Endodermal cell (in vitro differentiated cells): ENCODE measurements at regions not wholly inside any gene's neighbourhood (a gene's known extent, or its start where the extent isn't known, plus 50 kb on each side); places are given as distances from the start of the nearest gene placed in this dataset.

Source experiments
- DNase-seq: peaks from one replicate; pipeline ENCODE4 v3.0.0-alpha.2; 2017
- H3K27ac ChIP-seq: 2 replicates; pipeline ENCODE4 v1.5.1; 2013; ENCODE audit warnings: mild to moderate bottlenecking, low read depth, low read length, moderate library complexity
- H3K27me3 ChIP-seq: 2 replicates; pipeline ENCODE4 v1.6.1; 2013; ENCODE audit warnings: mild to moderate bottlenecking, low read length, moderate library complexity; ENCODE audit not compliant: insufficient read depth, control insufficient read depth, poor library complexity, severe bottlenecking
- H3K36me3 ChIP-seq: 2 replicates; pipeline ENCODE4 v1.7.0; 2013; ENCODE audit warnings: mild to moderate bottlenecking, low read length, moderate library complexity; ENCODE audit not compliant: control insufficient read depth, insufficient read depth
- H3K4me1 ChIP-seq: one replicate; pipeline ENCODE4 v1.7.0; 2013; ENCODE audit warnings: low read length; ENCODE audit not compliant: control insufficient read depth, insufficient read depth
- H3K4me3 ChIP-seq: 2 replicates; pipeline ENCODE4 v1.5.1; 2013; ENCODE audit warnings: mild to moderate bottlenecking, low read length, moderate library complexity
- H3K9ac ChIP-seq: 2 replicates; pipeline ENCODE4 v1.6.1; 2013; ENCODE audit warnings: mild to moderate bottlenecking, low read length, moderate library complexity; ENCODE audit not compliant: poor library complexity, severe bottlenecking; ENCODE audit errors: extremely low read depth
- H3K9me3 ChIP-seq: 2 replicates; pipeline ENCODE4 v1.6.1; 2013; ENCODE audit warnings: mild to moderate bottlenecking, low read length, moderate library complexity; ENCODE audit not compliant: control insufficient read depth
- H3K27ac Mint-ChIP-seq: 2 replicates; pipeline ENCODE4 v1.8.0; 2020; ENCODE audit warnings: mixed read lengths
- H3K27me3 Mint-ChIP-seq: 2 replicates; pipeline ENCODE4 v1.8.0; 2021; ENCODE audit warnings: mild to moderate bottlenecking, mixed read lengths; ENCODE audit not compliant: insufficient read depth
- H3K36me3 Mint-ChIP-seq: 2 replicates; pipeline ENCODE4 v1.8.0; 2020; ENCODE audit warnings: low read depth, mixed read lengths
- H3K4me1 Mint-ChIP-seq: 2 replicates; pipeline ENCODE4 v1.8.0; 2020; ENCODE audit warnings: mixed read lengths
- H3K4me3 Mint-ChIP-seq: 2 replicates; pipeline ENCODE4 v1.8.0; 2020; ENCODE audit warnings: mild to moderate bottlenecking, moderate library complexity, mixed read lengths
- H3K9me3 Mint-ChIP-seq: 2 replicates; pipeline ENCODE4 v1.8.0; 2020; ENCODE audit warnings: mild to moderate bottlenecking, mixed read lengths
- CTCF ChIP-seq: fragments of 200-600 bp; sonication (generic); conservative IDR thresholded peaks from 2 replicates; pipeline ENCODE4 v1.5.0; 2021; ENCODE audit warnings: antibody characterized with exemption, mild to moderate bottlenecking
- WGBS, 2 experiments: methylation state at CpG; one replicate each; pipeline versions ENCODE4 v1.1.5 to v1.1.7; 2013; ENCODE audit warnings: missing lambda C conversion rate in 2 of 2, mixed read lengths in 1 of 2; ENCODE audit not compliant: insufficient coverage in 1 of 2, insufficient read length in 1 of 2; 5-methylcytosine and 5-hydroxymethylcytosine counted together

GRCh38 chr16:26360867-26361266, 669.1 kb downstream of the HS3ST4 start:
- no peaks in the 10 kb centered on the region for H3K36me3 ChIP-seq
- no peak overlapping the region for H3K9ac ChIP-seq
- DNase-seq = no peak
- no peak overlapping the region for H3K27ac ChIP-seq
- no peaks in the 10 kb centered on the region for H3K27me3 ChIP-seq
- Mint-ChIP-seq H3K4me1 (no peaks in the 10 kb centered on the region), H3K27ac (no peak overlapping the region), H3K4me3 (no peak overlapping the region), H3K27me3 (peaks cover 10% of the 10 kb centered on the region), H3K36me3 (no peaks in the 10 kb centered on the region), H3K9me3 (no peaks in the 10 kb centered on the region)
- H3K4me3 ChIP-seq = no peak overlapping the region
- TF ChIP-seq CTCF = no peak
- H3K9me3 ChIP-seq = no peaks in the 10 kb centered on the region
- H3K4me1 ChIP-seq = no peaks in the 10 kb centered on the region
- WGBS, 2 experiments = 93 to 100% methylated on average over 1 to 4 of the region's 4 CpGs

GRCh38 chr16:26363581-26363980, 671.8 kb downstream of the HS3ST4 start:
- no peak for DNase-seq
- no peak for TF ChIP-seq CTCF
- Histone ChIP-seq H3K9ac (no peak overlapping the region), H3K27me3 (no peaks in the 10 kb centered on the region), H3K4me3 (no peak overlapping the region), H3K4me1 (no peaks in the 10 kb centered on the region), H3K9me3 (no peaks in the 10 kb centered on the region), H3K36me3 (no peaks in the 10 kb centered on the region), H3K27ac (no peak overlapping the region)
- 93 to 100% methylated on average over 1 of the region's 1 CpG for WGBS, 2 experiments
- Mint-ChIP-seq H3K4me1 (no peaks in the 10 kb centered on the region), H3K9me3 (no peaks in the 10 kb centered on the region), H3K27me3 (peaks cover 10% of the 10 kb centered on the region), H3K36me3 (no peaks in the 10 kb centered on the region), H3K4me3 (no peak overlapping the region), H3K27ac (no peak overlapping the region)

GRCh38 chr16:26365161-26365940, 673.6 kb downstream of the HS3ST4 start:
- H3K27me3 ChIP-seq = no peaks in the 10 kb centered on the region
- H3K4me1 Mint-ChIP-seq = no peaks in the 10 kb centered on the region
- no peak overlapping the region for H3K9ac ChIP-seq
- H3K27me3 Mint-ChIP-seq = peaks cover 7% of the 10 kb centered on the region
- no peak overlapping the region for H3K4me3 Mint-ChIP-seq
- 75 to 83% methylated on average over 5 to 6 of the region's 8 CpGs for WGBS, 2 experiments
- no peak overlapping the region for H3K4me3 ChIP-seq
- H3K4me1 ChIP-seq = no peaks in the 10 kb centered on the region
- H3K9me3 Mint-ChIP-seq = no peaks in the 10 kb centered on the region
- no peaks in the 10 kb centered on the region for H3K36me3 ChIP-seq
- H3K27ac Mint-ChIP-seq = no peak overlapping the region
- H3K36me3 Mint-ChIP-seq = no peaks in the 10 kb centered on the region
- no peak for TF ChIP-seq CTCF
- peak; percentile 48 for DNase-seq
- no peak overlapping the region for H3K27ac ChIP-seq
- H3K9me3 ChIP-seq = no peaks in the 10 kb centered on the region
